Activated T-helper 17 cell treated with anti-CD3 and anti-CD28 coated beads, Interleukin-2, amount 50 U/mL, for 72 hours (primary cell): ENCODE measurements at regions not wholly inside any gene's neighbourhood (a gene's known extent, or its start where the extent isn't known, plus 50 kb on each side); places are given as distances from the start of the nearest gene placed in this dataset.

Source experiments
- ATAC-seq: fragments of 150-1000 bp; cut with Tn5 transposase; replicated peaks from 2 replicates; pipeline ENCODE4 v1.10.0; 2021; ENCODE audit warnings: mild to moderate bottlenecking, moderate library complexity
- H3K27ac Mint-ChIP-seq: one replicate; pipeline ENCODE4 v1.8.0; 2022; ENCODE audit warnings: mixed read lengths
- H3K27me3 Mint-ChIP-seq: one replicate; pipeline ENCODE4 v1.8.0; 2022; ENCODE audit warnings: mixed read lengths
- H3K36me3 Mint-ChIP-seq: one replicate; pipeline ENCODE4 v1.8.0; 2022; ENCODE audit warnings: low read depth, mild to moderate bottlenecking, mixed read lengths
- H3K4me1 Mint-ChIP-seq: one replicate; pipeline ENCODE4 v1.8.0; 2022; ENCODE audit warnings: mixed read lengths
- H3K4me3 Mint-ChIP-seq: one replicate; pipeline ENCODE4 v1.8.0; 2022; ENCODE audit warnings: mild to moderate bottlenecking, mixed read lengths
- H3K9me3 Mint-ChIP-seq: one replicate; pipeline ENCODE4 v1.8.0; 2022; ENCODE audit warnings: mixed read lengths

GRCh38 chr3:64318001-64318400, 92.7 kb upstream of the PRICKLE2 start:
- no peak overlapping the region for H3K4me3 Mint-ChIP-seq
- H3K27ac Mint-ChIP-seq = no peak overlapping the region
- H3K36me3 Mint-ChIP-seq = no peaks in the 10 kb centered on the region
- peaks cover 7% of the 10 kb centered on the region for H3K27me3 Mint-ChIP-seq
- no peak for ATAC-seq
- H3K4me1 Mint-ChIP-seq = no peaks in the 10 kb centered on the region
- no peaks in the 10 kb centered on the region for H3K9me3 Mint-ChIP-seq

DNA sequence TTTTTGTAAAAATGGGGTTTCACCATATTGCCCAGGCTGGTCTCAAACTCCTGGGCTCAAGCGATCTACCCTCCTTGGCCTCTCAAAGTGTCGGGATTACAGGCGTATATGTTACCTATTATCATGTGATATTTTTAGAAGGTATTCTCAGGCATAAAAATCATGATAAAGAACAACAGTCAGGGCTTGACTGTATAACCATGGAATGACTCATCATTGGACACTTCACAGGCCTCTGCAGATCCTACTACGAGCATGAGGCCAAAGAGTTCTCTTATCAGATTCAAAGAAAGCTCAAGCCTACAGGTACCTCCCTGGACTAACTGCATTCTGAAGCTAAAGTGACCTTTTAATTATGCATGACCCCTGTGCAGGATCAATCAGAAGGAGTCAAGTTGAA, 91.7 kb upstream of the PRICKLE2 start:
- H3K36me3 Mint-ChIP-seq = no peaks in the 10 kb centered on the region
- peaks cover 5% of the 10 kb centered on the region for H3K27me3 Mint-ChIP-seq
- ATAC-seq = no peak
- H3K4me1 Mint-ChIP-seq = no peaks in the 10 kb centered on the region
- no peaks in the 10 kb centered on the region for H3K9me3 Mint-ChIP-seq
- H3K27ac Mint-ChIP-seq = no peak overlapping the region
- H3K4me3 Mint-ChIP-seq = no peak overlapping the region

DNA sequence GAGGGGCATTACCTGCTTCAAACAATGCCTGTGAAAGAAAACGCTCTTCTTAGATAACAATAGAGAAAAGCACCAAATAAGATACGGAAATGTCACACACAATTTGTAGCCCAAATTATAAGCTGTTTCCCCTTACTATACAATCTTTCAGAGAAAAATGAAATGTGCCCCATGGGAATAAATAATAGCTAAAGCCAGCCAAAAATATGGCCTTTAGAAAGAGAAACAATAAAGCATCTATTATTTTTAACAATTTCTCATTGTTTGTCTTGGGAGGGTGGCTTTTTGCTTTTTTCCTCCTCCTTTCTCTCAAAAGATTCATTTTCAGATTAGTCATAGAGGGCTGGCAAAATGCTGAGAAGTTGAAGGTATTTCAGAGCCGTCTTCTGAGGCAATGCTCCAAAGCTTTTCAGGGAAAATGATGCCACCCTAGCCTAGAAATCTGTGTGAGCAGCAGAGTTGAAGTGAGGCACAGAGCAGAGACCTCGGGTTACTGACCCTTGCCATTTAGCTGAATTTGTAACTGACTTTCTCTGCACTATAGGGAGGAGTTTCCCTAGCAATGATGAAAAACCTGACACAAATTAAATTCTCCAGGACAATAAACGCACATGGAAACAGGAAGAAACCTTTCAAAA, 86.3 kb upstream of the PRICKLE2 start:
- H3K36me3 Mint-ChIP-seq = no peaks in the 10 kb centered on the region
- ATAC-seq = no peak
- no peaks in the 10 kb centered on the region for H3K4me1 Mint-ChIP-seq
- no peaks in the 10 kb centered on the region for H3K9me3 Mint-ChIP-seq
- H3K4me3 Mint-ChIP-seq = no peak overlapping the region
- peaks cover 6% of the 10 kb centered on the region for H3K27me3 Mint-ChIP-seq
- no peak overlapping the region for H3K27ac Mint-ChIP-seq

GRCh38 chr3:64308931-64309330, 83.7 kb upstream of the PRICKLE2 start:
- Mint-ChIP-seq H3K4me3 (no peak overlapping the region), H3K27ac (no peak overlapping the region), H3K9me3 (no peaks in the 10 kb centered on the region), H3K4me1 (no peaks in the 10 kb centered on the region), H3K27me3 (peaks cover 6% of the 10 kb centered on the region), H3K36me3 (no peaks in the 10 kb centered on the region)
- no peak for ATAC-seq

DNA sequence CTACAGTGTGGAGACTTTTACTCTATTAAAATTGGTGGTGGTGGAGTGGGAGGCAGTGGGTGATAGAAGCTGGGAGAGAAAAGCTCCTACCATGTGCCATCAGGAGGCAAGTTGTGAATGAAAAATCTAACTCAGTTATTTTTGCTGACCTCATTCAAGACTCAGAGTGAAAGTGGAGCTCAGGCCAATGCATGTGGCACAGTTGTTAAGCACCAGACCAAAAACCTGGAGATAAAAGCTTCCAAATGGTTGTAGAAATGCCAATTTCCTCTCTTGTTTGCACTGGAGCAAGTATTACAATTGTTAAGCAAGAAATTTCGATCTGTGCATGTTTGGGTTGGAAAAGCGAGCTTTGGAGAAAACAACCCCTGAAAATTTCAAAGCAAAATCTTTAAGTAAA, 81.5 kb upstream of the PRICKLE2 start:
- Mint-ChIP-seq H3K9me3 (peaks cover 3% of the 10 kb centered on the region), H3K4me3 (no peak overlapping the region), H3K36me3 (no peaks in the 10 kb centered on the region), H3K27me3 (peaks cover 6% of the 10 kb centered on the region), H3K4me1 (no peaks in the 10 kb centered on the region), H3K27ac (no peak overlapping the region)
- no peak for ATAC-seq

- Mint-ChIP-seq H3K27me3 (peaks cover 6% of the 10 kb centered on the region), H3K27ac (no peak overlapping the region), H3K4me3 (no peak overlapping the region), H3K9me3 (peaks cover 3% of the 10 kb centered on the region), H3K4me1 (no peaks in the 10 kb centered on the region), H3K36me3 (no peaks in the 10 kb centered on the region)
- ATAC-seq = no peak
These were observed 80.5 kb upstream of the PRICKLE2 start for GRCh38 chr3:64305731-64306130.

GRCh38 chr3:64304828-64305410, 79.7 kb upstream of the PRICKLE2 start:
- Mint-ChIP-seq H3K9me3 (peaks cover 3% of the 10 kb centered on the region), H3K27me3 (peaks cover 6% of the 10 kb centered on the region), H3K36me3 (no peaks in the 10 kb centered on the region), H3K27ac (no peak overlapping the region), H3K4me3 (no peak overlapping the region), H3K4me1 (no peaks in the 10 kb centered on the region)
- no peak for ATAC-seq

DNA sequence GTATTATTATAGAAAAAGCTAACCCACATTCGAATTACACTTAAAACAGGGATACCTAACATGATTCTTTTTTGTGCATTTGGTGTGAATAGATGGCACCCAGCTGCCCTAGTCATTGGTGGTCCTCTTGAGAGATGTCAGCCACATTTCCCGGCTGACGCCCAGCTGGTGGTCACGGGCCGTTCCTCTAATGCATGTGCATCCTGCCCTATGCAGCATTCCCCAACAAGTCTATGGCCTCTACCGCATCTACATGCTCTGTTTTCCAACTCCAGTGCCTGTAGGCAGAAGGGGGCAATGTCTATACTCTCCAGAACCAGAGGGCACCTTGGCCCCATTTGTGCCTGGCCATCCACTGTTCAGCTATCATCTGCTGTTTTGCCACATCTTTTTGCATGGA, 78.6 kb upstream of the PRICKLE2 start:
- H3K36me3 Mint-ChIP-seq = no peaks in the 10 kb centered on the region
- peaks cover 6% of the 10 kb centered on the region for H3K27me3 Mint-ChIP-seq
- H3K4me3 Mint-ChIP-seq = no peak overlapping the region
- peaks cover 3% of the 10 kb centered on the region for H3K9me3 Mint-ChIP-seq
- no peaks in the 10 kb centered on the region for H3K4me1 Mint-ChIP-seq
- H3K27ac Mint-ChIP-seq = no peak overlapping the region
- no peak for ATAC-seq

DNA sequence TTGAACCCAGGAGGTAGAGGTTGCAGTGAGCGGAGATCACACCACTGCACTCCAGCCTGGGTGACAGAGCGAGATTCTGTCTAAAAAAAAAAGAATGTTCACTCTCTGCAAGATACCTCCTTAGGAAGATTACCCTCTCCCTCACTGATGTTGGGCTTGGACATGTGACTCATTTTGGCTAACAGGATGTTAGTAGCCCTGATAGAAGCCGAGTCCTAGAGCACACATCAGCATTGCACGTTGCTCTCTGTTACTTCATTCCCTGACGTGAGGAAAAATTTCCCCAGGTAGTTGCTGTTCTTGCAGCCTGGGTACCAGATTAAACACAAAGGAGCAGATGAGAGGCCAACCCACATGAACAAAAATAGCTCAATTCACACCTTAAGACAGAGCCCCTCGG, 78.1 kb upstream of the PRICKLE2 start:
- H3K4me1 Mint-ChIP-seq = no peaks in the 10 kb centered on the region
- H3K27ac Mint-ChIP-seq = no peak overlapping the region
- ATAC-seq = no peak
- H3K36me3 Mint-ChIP-seq = no peaks in the 10 kb centered on the region
- peaks cover 6% of the 10 kb centered on the region for H3K27me3 Mint-ChIP-seq
- H3K4me3 Mint-ChIP-seq = no peak overlapping the region
- peaks cover 3% of the 10 kb centered on the region for H3K9me3 Mint-ChIP-seq

DNA sequence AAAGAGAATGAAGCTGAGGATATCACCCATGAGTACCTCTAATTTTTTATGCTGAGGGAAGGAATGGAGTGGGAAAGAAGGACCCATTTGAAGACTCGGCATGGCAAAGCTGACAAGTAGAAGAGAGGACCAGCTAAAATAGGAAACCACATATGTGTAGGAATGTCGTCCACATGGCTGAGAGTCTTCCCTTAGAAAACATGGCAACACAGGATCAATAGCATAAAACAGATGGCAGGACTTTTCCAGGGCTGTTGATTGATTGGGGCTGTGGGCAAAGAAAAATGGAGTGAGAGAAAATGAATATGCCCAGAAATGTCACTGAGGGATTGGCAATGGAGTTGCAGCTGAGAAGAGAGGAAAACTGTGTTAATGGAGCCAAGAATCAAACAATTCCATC, 76.2 kb upstream of the PRICKLE2 start:
- H3K4me3 Mint-ChIP-seq = no peak overlapping the region
- no peaks in the 10 kb centered on the region for H3K4me1 Mint-ChIP-seq
- no peaks in the 10 kb centered on the region for H3K36me3 Mint-ChIP-seq
- no peaks in the 10 kb centered on the region for H3K27me3 Mint-ChIP-seq
- no peak for ATAC-seq
- H3K9me3 Mint-ChIP-seq = peaks cover 3% of the 10 kb centered on the region
- no peak overlapping the region for H3K27ac Mint-ChIP-seq

GRCh38 chr3:64300790-64301423, 75.6 kb upstream of the PRICKLE2 start:
- Mint-ChIP-seq H3K27me3 (no peaks in the 10 kb centered on the region), H3K9me3 (peaks cover 3% of the 10 kb centered on the region), H3K36me3 (no peaks in the 10 kb centered on the region), H3K27ac (no peak overlapping the region), H3K4me3 (no peak overlapping the region), H3K4me1 (no peaks in the 10 kb centered on the region)
- no peak for ATAC-seq

DNA sequence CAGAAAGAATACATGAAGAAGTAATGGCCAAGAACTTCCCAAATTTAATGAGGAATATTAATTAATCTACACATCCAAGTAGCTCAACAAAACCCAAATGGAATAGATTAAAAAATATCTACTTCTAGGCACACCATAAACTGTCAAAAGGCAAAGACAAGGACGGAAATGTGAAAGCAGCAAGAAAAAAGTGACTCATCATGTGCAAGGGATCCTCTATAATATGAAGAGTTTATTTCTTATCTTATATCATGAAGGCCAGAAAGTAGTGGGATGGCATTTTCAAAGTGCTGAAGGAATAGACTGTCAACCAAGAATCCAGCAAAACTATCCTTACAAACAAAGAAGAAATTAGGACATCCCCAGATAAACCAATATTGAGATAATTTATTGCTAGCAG, 73.9 kb upstream of the PRICKLE2 start:
- H3K36me3 Mint-ChIP-seq = no peaks in the 10 kb centered on the region
- peaks cover 3% of the 10 kb centered on the region for H3K9me3 Mint-ChIP-seq
- ATAC-seq = no peak
- H3K4me1 Mint-ChIP-seq = no peaks in the 10 kb centered on the region
- H3K4me3 Mint-ChIP-seq = no peak overlapping the region
- no peak overlapping the region for H3K27ac Mint-ChIP-seq
- H3K27me3 Mint-ChIP-seq = no peaks in the 10 kb centered on the region

GRCh38 chr3:64297563-64297962, 72.3 kb upstream of the PRICKLE2 start:
- Mint-ChIP-seq H3K4me3 (no peak overlapping the region), H3K27me3 (peaks cover 3% of the 10 kb centered on the region), H3K36me3 (no peaks in the 10 kb centered on the region), H3K27ac (no peak overlapping the region), H3K9me3 (peaks cover 3% of the 10 kb centered on the region), H3K4me1 (no peaks in the 10 kb centered on the region)
- ATAC-seq = no peak

GRCh38 chr3:64295594-64295993, 70.3 kb upstream of the PRICKLE2 start:
- Mint-ChIP-seq H3K9me3 (no peaks in the 10 kb centered on the region), H3K27me3 (peaks cover 3% of the 10 kb centered on the region), H3K36me3 (no peaks in the 10 kb centered on the region), H3K4me3 (no peak overlapping the region), H3K4me1 (no peaks in the 10 kb centered on the region), H3K27ac (no peak overlapping the region)
- ATAC-seq = no peak

DNA sequence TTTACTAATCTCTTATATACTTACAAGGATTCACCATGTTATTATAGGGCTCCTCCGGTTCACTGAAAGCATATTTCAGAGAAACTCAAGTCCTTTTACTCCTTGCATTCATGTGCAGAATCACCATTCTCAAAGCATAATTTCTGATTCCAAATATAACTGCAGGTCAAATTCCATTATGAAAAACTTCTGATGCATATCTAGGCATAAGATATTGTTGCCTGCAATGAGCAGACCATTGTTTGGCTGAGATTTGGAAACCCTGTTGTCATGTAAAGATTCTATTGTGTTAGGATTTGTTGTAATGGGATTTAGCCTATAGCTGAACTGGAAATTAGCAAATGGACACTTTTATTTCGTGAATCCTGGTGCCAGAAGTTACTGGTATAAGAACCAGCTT, 69.5 kb upstream of the PRICKLE2 start:
- no peak for ATAC-seq
- no peaks in the 10 kb centered on the region for H3K9me3 Mint-ChIP-seq
- no peaks in the 10 kb centered on the region for H3K36me3 Mint-ChIP-seq
- no peak overlapping the region for H3K27ac Mint-ChIP-seq
- no peak overlapping the region for H3K4me3 Mint-ChIP-seq
- H3K4me1 Mint-ChIP-seq = no peaks in the 10 kb centered on the region
- H3K27me3 Mint-ChIP-seq = peaks cover 3% of the 10 kb centered on the region
